HEK293 (cell line): ENCODE measurements at regions not wholly inside any gene's neighbourhood (a gene's known extent, or its start where the extent isn't known, plus 50 kb on each side); places are given as distances from the start of the nearest gene placed in this dataset.

Experiments
- CTCF ChIA-PET: fragments of 350-600 bp; formaldehyde crosslinking; extraction: SDS; loops from one replicate; lab custom pipeline; 2021; ENCODE audit warnings: antibody characterized with exemption; lab: Yijun Ruan, JAX
- POLR2A ChIA-PET: fragments of 300-600 bp; formaldehyde crosslinking; extraction: SDS; loops from one replicate; lab custom pipeline; 2020; ENCODE audit warnings: antibody characterized with exemption, inconsistent platforms; lab: Yijun Ruan, JAX
- H3K27ac ChIP-seq: fragments of 200-500 bp; sonication (Bioruptor generic); 2 replicates; pipeline ENCODE4 v1.5.1; 2014; ENCODE audit warnings: low read depth, low read length, control low read depth, inconsistent platforms; ENCODE audit errors: extremely low read depth
- H3K36me3 ChIP-seq, 2 experiments: fragments of 200-500 bp in 1 of 2; sonication (Bioruptor generic) in 1 of 2; 1 replicate in 1 of 2; 2 replicates in 1 of 2; pipeline ENCODE4 v1.5.1; 2014 to 2017; ENCODE audit warnings: inconsistent platforms in 2 of 2, low read length in 2 of 2; ENCODE audit not compliant: control insufficient read depth in 2 of 2, insufficient read depth in 1 of 2
- H3K4me1 ChIP-seq: fragments of 200-500 bp; sonication (Bioruptor generic); 2 replicates; pipeline ENCODE4 v1.5.1; 2014; ENCODE audit warnings: mild to moderate bottlenecking, low read length, inconsistent platforms; ENCODE audit not compliant: control insufficient read depth, insufficient read depth
- H3K4me3 ChIP-seq: 2 replicates; pipeline ENCODE4 v1.5.1; 2011; ENCODE audit warnings: low read depth, mild to moderate bottlenecking, control low read depth, low read length, moderate library complexity
- H3K9me3 ChIP-seq: fragments of 200-500 bp; sonication (Bioruptor generic); 2 replicates; pipeline ENCODE4 v1.5.1; 2014; ENCODE audit warnings: low read depth, low read length, inconsistent platforms; ENCODE audit not compliant: control insufficient read depth, insufficient read depth
- KLF8 ChIP-seq: fragments of 450-650 bp; formaldehyde crosslinking; IDR thresholded peaks from 2 replicates; pipeline ENCODE4 v1.5.1; 2016; ENCODE audit warnings: missing biosample characterization, missing genetic modification characterization
- PRDM1 ChIP-seq: fragments of 450-650 bp; formaldehyde crosslinking; IDR thresholded peaks from 2 replicates; pipeline ENCODE4; 2016; ENCODE audit warnings: missing biosample characterization, missing genetic modification characterization
- TRIM28 ChIP-seq: IDR thresholded peaks from 2 replicates; pipeline ENCODE4 v1.6.1; 2011; ENCODE audit warnings: low read length, control low read depth, borderline replicate concordance
- ZBTB17 ChIP-seq: fragments of 450-650 bp; formaldehyde crosslinking; IDR thresholded peaks from 2 replicates; pipeline ENCODE4 v1.5.1; 2016; ENCODE audit warnings: missing biosample characterization, missing genetic modification characterization
- ZFP37 ChIP-seq: fragments of 450-650 bp; formaldehyde crosslinking; IDR thresholded peaks from 2 replicates; pipeline ENCODE4 v1.5.1; 2016; ENCODE audit warnings: missing biosample characterization, missing genetic modification characterization
- ZNF112 ChIP-seq: fragments of 450-650 bp; formaldehyde crosslinking; IDR thresholded peaks from 2 replicates; pipeline ENCODE4 v1.5.0; 2017; ENCODE audit warnings: missing biosample characterization, missing genetic modification characterization
- ZNF202 ChIP-seq: fragments of 450-650 bp; formaldehyde crosslinking; IDR thresholded peaks from 2 replicates; pipeline ENCODE4 v1.5.1; 2016; ENCODE audit warnings: missing biosample characterization, missing genetic modification characterization, borderline replicate concordance
- ZNF302 ChIP-seq: fragments of 450-650 bp; formaldehyde crosslinking; IDR thresholded peaks from 2 replicates; pipeline ENCODE4 v1.5.1; 2016; ENCODE audit warnings: missing biosample characterization, missing genetic modification characterization, low read depth
- ZNF354C ChIP-seq: fragments of 450-650 bp; formaldehyde crosslinking; IDR thresholded peaks from 2 replicates; pipeline ENCODE4 v1.5.1; 2016; ENCODE audit warnings: missing biosample characterization, missing genetic modification characterization, low read depth, borderline replicate concordance
- ZNF394 ChIP-seq: fragments of 450-650 bp; formaldehyde crosslinking; IDR thresholded peaks from 2 replicates; pipeline ENCODE4 v1.5.1; 2016; ENCODE audit warnings: missing biosample characterization, missing genetic modification characterization, mild to moderate bottlenecking, moderate library complexity, borderline replicate concordance
- ZNF48 ChIP-seq: fragments of 450-650 bp; formaldehyde crosslinking; IDR thresholded peaks from 2 replicates; pipeline ENCODE4 v1.5.1; 2016; ENCODE audit warnings: missing biosample characterization, missing genetic modification characterization
- ZNF501 ChIP-seq: fragments of 450-650 bp; formaldehyde crosslinking; IDR thresholded peaks from 2 replicates; pipeline ENCODE4 v1.5.1; 2016; ENCODE audit warnings: missing biosample characterization, missing genetic modification characterization
- ZNF549 ChIP-seq: fragments of 450-650 bp; IDR thresholded peaks from 2 replicates; pipeline ENCODE4 v1.5.1; 2018; ENCODE audit warnings: missing biosample characterization, missing genetic modification characterization, mild to moderate bottlenecking, inconsistent platforms, moderate library complexity
- ZNF610 ChIP-seq: fragments of 450-650 bp; formaldehyde crosslinking; IDR thresholded peaks from 2 replicates; pipeline ENCODE4 v1.5.1; 2016; ENCODE audit warnings: missing biosample characterization, missing genetic modification characterization, borderline replicate concordance
- ZNF658 ChIP-seq: fragments of 450-650 bp; formaldehyde crosslinking; IDR thresholded peaks from 2 replicates; pipeline ENCODE4; 2016; ENCODE audit warnings: missing biosample characterization, missing genetic modification characterization
- ZNF701 ChIP-seq: fragments of 450-650 bp; formaldehyde crosslinking; IDR thresholded peaks from 2 replicates; pipeline ENCODE4 v1.5.1; 2016; ENCODE audit warnings: missing biosample characterization, missing genetic modification characterization
- ZNF776 ChIP-seq: fragments of 450-650 bp; formaldehyde crosslinking; IDR thresholded peaks from 2 replicates; pipeline ENCODE4 v1.5.0; 2017; ENCODE audit warnings: missing biosample characterization, missing genetic modification characterization, borderline replicate concordance
- ZNF830 ChIP-seq: fragments of 450-650 bp; IDR thresholded peaks from 2 replicates; pipeline ENCODE4 v1.5.0; 2018; ENCODE audit warnings: missing biosample characterization, missing genetic modification characterization, low read depth, mild to moderate bottlenecking, moderate library complexity
- TF ChIP-seq, protein P1 (sequence below): fragments of 450-650 bp; formaldehyde crosslinking; IDR thresholded peaks from 2 replicates; pipeline ENCODE4 v1.5.0; 2017; ENCODE audit warnings: missing biosample characterization, missing genetic modification characterization, borderline replicate concordance
- TF ChIP-seq, protein P2 (sequence below): fragments of 450-650 bp; formaldehyde crosslinking; IDR thresholded peaks from 2 replicates; pipeline ENCODE4 v1.5.1; 2016; ENCODE audit warnings: missing biosample characterization, missing genetic modification characterization, borderline replicate concordance
- TF ChIP-seq, protein P3 (sequence below): fragments of 450-650 bp; formaldehyde crosslinking; IDR thresholded peaks from 2 replicates; pipeline ENCODE4; 2016; ENCODE audit warnings: missing biosample characterization, missing genetic modification characterization
- TF ChIP-seq, protein P4 (sequence below): fragments of 450-650 bp; formaldehyde crosslinking; IDR thresholded peaks from 2 replicates; pipeline ENCODE4 v1.5.1; 2016; ENCODE audit warnings: missing biosample characterization, missing genetic modification characterization
- TF ChIP-seq, protein P5 (sequence below): fragments of 450-650 bp; formaldehyde crosslinking; IDR thresholded peaks from 2 replicates; pipeline ENCODE4 v1.5.1; 2017; ENCODE audit warnings: missing biosample characterization, missing genetic modification characterization
- TF ChIP-seq, protein P6 (sequence below): fragments of 450-650 bp; formaldehyde crosslinking; IDR thresholded peaks from 2 replicates; pipeline ENCODE4 v1.5.1; 2016; ENCODE audit warnings: missing biosample characterization, missing genetic modification characterization

DNA sequence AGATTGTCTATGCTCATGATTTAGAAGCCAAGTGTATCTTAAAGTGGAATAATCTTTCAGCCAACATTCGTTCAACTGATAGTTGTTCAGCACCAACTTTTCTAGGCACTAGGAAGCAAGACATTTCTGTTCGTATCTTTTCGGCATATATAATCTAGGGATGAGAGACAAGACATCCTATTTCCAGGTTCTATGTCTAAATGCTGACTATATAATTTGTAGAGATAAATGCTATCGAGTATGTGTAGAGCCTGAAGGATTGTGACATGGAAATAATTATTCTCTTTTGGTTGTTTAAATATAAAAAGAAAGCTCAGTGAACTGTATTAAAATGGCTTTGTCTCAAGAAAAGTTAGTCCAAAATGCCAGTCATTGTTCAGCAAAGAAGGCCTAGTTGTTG is 371.6 kb downstream of the DOK5 start:
- H3K9me3 ChIP-seq, result no peaks in the 10 kb centered on the region
- CTCF ChIA-PET, result no interaction called here
- H3K4me3 ChIP-seq, result no peak overlapping the region
- no peaks in the 10 kb centered on the region for H3K36me3 ChIP-seq
- no peak overlapping the region for H3K27ac ChIP-seq
- TF ChIP-seq ZNF701 (tag by site-specific recombination) (no peak), ZNF112 (tag by site-specific recombination) (no peak), ZNF501 (tag by site-specific recombination) (no peak), ZBTB17 (tag by site-specific recombination) (no peak), ZNF549 (no peak), ZNF302 (tag by site-specific recombination) (no peak), ZFP37 (tag by site-specific recombination) (no peak), ZNF610 (tag by site-specific recombination) (no peak), ZNF202 (tag by site-specific recombination) (no peak), KLF8 (no peak), PRDM1 (tag by site-specific recombination) (no peak), ZNF776 (tag by site-specific recombination) (no peak)
- TF ChIP-seq, protein P1, sequence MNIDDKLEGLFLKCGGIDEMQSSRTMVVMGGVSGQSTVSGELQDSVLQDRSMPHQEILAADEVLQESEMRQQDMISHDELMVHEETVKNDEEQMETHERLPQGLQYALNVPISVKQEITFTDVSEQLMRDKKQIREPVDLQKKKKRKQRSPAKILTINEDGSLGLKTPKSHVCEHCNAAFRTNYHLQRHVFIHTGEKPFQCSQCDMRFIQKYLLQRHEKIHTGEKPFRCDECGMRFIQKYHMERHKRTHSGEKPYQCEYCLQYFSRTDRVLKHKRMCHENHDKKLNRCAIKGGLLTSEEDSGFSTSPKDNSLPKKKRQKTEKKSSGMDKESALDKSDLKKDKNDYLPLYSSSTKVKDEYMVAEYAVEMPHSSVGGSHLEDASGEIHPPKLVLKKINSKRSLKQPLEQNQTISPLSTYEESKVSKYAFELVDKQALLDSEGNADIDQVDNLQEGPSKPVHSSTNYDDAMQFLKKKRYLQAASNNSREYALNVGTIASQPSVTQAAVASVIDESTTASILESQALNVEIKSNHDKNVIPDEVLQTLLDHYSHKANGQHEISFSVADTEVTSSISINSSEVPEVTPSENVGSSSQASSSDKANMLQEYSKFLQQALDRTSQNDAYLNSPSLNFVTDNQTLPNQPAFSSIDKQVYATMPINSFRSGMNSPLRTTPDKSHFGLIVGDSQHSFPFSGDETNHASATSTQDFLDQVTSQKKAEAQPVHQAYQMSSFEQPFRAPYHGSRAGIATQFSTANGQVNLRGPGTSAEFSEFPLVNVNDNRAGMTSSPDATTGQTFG (tag by site-specific recombination), result no peak
- TF ChIP-seq, protein P2, sequence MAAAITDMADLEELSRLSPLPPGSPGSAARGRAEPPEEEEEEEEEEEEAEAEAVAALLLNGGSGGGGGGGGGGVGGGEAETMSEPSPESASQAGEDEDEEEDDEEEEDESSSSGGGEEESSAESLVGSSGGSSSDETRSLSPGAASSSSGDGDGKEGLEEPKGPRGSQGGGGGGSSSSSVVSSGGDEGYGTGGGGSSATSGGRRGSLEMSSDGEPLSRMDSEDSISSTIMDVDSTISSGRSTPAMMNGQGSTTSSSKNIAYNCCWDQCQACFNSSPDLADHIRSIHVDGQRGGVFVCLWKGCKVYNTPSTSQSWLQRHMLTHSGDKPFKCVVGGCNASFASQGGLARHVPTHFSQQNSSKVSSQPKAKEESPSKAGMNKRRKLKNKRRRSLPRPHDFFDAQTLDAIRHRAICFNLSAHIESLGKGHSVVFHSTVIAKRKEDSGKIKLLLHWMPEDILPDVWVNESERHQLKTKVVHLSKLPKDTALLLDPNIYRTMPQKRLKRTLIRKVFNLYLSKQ, result no peak
- POLR2A ChIA-PET, result no interaction called here
- no peaks in the 10 kb centered on the region for H3K4me1 ChIP-seq

DNA sequence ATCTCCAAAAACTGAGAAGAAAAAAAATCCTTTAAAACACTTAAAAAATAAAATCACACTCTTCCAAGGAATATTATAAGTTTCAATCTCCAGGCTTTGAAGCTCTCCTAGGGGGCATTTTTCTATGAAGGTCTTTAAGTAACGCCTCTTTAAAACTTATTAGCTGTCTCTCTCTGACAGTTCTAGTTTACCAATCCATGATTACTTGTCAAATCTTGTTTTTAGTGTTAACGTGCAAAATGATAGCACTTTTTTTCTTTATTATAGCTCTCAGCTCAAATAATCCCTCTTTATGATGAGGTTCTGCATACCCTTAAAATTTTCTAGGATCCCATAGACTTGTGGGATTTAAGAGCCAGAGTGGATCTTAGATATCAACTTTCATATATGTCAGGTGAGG is 369.0 kb downstream of the DOK5 start:
- H3K4me1 ChIP-seq, result no peaks in the 10 kb centered on the region
- ChIA-PET POLR2A (no interaction called here), CTCF (no interaction called here)
- H3K4me3 ChIP-seq, result no peak overlapping the region
- TF ChIP-seq ZNF394 (no peak), ZNF354C (tag by site-specific recombination) (no peak), TRIM28 (no peak), ZNF658 (tag by site-specific recombination) (no peak), ZNF48 (tag by site-specific recombination) (no peak), ZFP37 (tag by site-specific recombination) (no peak), ZNF830 (tag by site-specific recombination) (no peak), ZNF501 (tag by site-specific recombination) (no peak)
- TF ChIP-seq, protein P3, sequence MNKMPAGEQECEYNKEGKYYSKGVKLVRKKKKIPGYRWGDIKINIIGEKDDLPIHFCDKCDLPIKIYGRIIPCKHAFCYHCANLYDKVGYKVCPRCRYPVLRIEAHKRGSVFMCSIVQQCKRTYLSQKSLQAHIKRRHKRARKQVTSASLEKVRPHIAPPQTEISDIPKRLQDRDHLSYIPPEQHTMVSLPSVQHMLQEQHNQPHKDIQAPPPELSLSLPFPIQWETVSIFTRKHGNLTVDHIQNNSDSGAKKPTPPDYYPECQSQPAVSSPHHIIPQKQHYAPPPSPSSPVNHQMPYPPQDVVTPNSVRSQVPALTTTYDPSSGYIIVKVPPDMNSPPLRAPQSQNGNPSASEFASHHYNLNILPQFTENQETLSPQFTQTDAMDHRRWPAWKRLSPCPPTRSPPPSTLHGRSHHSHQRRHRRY (tag by site-specific recombination), result no peak
- TF ChIP-seq, protein P4, sequence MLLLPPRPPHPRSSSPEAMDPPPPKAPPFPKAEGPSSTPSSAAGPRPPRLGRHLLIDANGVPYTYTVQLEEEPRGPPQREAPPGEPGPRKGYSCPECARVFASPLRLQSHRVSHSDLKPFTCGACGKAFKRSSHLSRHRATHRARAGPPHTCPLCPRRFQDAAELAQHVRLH, result no peak
- TF ChIP-seq, protein P5, sequence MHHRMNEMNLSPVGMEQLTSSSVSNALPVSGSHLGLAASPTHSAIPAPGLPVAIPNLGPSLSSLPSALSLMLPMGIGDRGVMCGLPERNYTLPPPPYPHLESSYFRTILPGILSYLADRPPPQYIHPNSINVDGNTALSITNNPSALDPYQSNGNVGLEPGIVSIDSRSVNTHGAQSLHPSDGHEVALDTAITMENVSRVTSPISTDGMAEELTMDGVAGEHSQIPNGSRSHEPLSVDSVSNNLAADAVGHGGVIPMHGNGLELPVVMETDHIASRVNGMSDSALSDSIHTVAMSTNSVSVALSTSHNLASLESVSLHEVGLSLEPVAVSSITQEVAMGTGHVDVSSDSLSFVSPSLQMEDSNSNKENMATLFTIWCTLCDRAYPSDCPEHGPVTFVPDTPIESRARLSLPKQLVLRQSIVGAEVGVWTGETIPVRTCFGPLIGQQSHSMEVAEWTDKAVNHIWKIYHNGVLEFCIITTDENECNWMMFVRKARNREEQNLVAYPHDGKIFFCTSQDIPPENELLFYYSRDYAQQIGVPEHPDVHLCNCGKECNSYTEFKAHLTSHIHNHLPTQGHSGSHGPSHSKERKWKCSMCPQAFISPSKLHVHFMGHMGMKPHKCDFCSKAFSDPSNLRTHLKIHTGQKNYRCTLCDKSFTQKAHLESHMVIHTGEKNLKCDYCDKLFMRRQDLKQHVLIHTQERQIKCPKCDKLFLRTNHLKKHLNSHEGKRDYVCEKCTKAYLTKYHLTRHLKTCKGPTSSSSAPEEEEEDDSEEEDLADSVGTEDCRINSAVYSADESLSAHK (tag by site-specific recombination), result no peak
- TF ChIP-seq, protein P6, sequence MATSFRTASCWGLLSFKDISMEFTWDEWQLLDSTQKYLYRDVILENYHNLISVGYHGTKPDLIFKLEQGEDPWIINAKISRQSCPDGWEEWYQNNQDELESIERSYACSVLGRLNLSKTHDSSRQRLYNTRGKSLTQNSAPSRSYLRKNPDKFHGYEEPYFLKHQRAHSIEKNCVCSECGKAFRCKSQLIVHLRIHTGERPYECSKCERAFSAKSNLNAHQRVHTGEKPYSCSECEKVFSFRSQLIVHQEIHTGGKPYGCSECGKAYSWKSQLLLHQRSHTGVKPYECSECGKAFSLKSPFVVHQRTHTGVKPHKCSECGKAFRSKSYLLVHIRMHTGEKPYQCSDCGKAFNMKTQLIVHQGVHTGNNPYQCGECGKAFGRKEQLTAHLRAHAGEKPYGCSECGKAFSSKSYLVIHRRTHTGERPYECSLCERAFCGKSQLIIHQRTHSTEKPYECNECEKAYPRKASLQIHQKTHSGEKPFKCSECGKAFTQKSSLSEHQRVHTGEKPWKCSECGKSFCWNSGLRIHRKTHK (tag by site-specific recombination), result no peak
- no peaks in the 10 kb centered on the region for H3K9me3 ChIP-seq
- H3K36me3 ChIP-seq, result no peaks in the 10 kb centered on the region
- H3K27ac ChIP-seq, result no peak overlapping the region
